Brain pericyte (primary cell): ENCODE measurements at regions not wholly inside any gene's neighbourhood (a gene's known extent, or its start where the extent isn't known, plus 50 kb on each side); places are given as distances from the start of the nearest gene placed in this dataset.
"Not testable (repeated sequence)": the region's sequence is repeated elsewhere in the genome, so short reads cannot be mapped to it uniquely, and the experiment has no call there.

Experiments used
- DNase-seq: peaks from one replicate; pipeline ENCODE4 v3.0.0-alpha.2; 2012; ENCODE audit warnings: low read depth, low spot score

GRCh38 chr12:124652661-124653060 lies 85.2 kb upstream of the NCOR2 start:
- DNase-seq = no peak

GRCh38 chr12:124651516-124652273 lies 84.3 kb upstream of the NCOR2 start:
- no peak for DNase-seq

- no peak for DNase-seq
These were observed 83.5 kb upstream of the NCOR2 start for GRCh38 chr12:124650912-124651311.

- no peak for DNase-seq
These were observed 81.4 kb upstream of the NCOR2 start for GRCh38 chr12:124648710-124649384.

- no peak for DNase-seq
These were observed 79.9 kb upstream of the NCOR2 start for GRCh38 chr12:124647316-124647715.

GRCh38 chr12:124646385-124647230 lies 79.2 kb upstream of the NCOR2 start:
- no peak for DNase-seq

GRCh38 chr12:124645530-124646244 lies 78.3 kb upstream of the NCOR2 start:
- DNase-seq = no peak

- not testable (repeated sequence) for DNase-seq
These were observed 76.4 kb upstream of the NCOR2 start for GRCh38 chr12:124643768-124644167.

GRCh38 chr12:124642105-124642504 lies 74.7 kb upstream of the NCOR2 start:
- DNase-seq = no peak

GRCh38 chr12:124641591-124641990 lies 74.2 kb upstream of the NCOR2 start:
- no peak for DNase-seq

- DNase-seq = no peak
These were observed 72.6 kb upstream of the NCOR2 start for GRCh38 chr12:124640056-124640455.

- no peak for DNase-seq
These were observed 71.9 kb upstream of the NCOR2 start for GRCh38 chr12:124639122-124639806.

GRCh38 chr12:124637581-124637981 lies 70.2 kb upstream of the NCOR2 start:
- DNase-seq = no peak

- DNase-seq = no peak
These were observed 69.8 kb upstream of the NCOR2 start for GRCh38 chr12:124637163-124637562.

- DNase-seq = no peak
These were observed 68.9 kb upstream of the NCOR2 start for GRCh38 chr12:124636138-124636978.

GRCh38 chr12:124635316-124635715 lies 67.9 kb upstream of the NCOR2 start:
- DNase-seq = no peak

- no peak for DNase-seq
These were observed 66.3 kb upstream of the NCOR2 start for GRCh38 chr12:124633365-124634362.

GRCh38 chr12:124632519-124632984 lies 65.1 kb upstream of the NCOR2 start:
- DNase-seq = no peak
